Right lobe of liver (tissue), 6 donors: ENCODE measurements at regions not wholly inside any gene's neighbourhood (a gene's known extent, or its start where the extent isn't known, plus 50 kb on each side); places are given as distances from the start of the nearest gene placed in this dataset.

ENCODE experiments used
- ATAC-seq, 4 donors: fragments of 200-7000 bp; cut with Tn5 transposase; one replicate each; pipeline ENCODE4 v1.9.1; 2020; ENCODE audit warnings: mild to moderate bottlenecking in 4 of 4, moderate library complexity in 4 of 4
- DNase-seq, 3 donors: peaks; one replicate each; pipeline ENCODE4 v3.0.0-alpha.2; 2020
- H3K27ac ChIP-seq, 3 donors: fragments of 200-600 bp; one replicate each; pipeline ENCODE4 v1.8.0; 2022
- H3K27me3 ChIP-seq, 2 donors: fragments of 200-600 bp; one replicate each; pipeline ENCODE4 v1.8.0; 2022
- H3K36me3 ChIP-seq, 4 donors: fragments of 200-600 bp; sonication (generic) in 1 of 4; one replicate each; pipeline versions ENCODE4 v1.5.1 to v1.8.0; 2017 to 2022; ENCODE audit warnings: control low read depth in 1 of 4
- H3K4me1 ChIP-seq, 4 donors: fragments of 200-600 bp; sonication (generic) in 1 of 4; one replicate each; pipeline versions ENCODE4 v1.5.1 to v1.8.0; 2017 to 2022; ENCODE audit warnings: control low read depth in 1 of 4
- H3K4me3 ChIP-seq, 3 donors: fragments of 200-600 bp; one replicate each; pipeline ENCODE4 v1.8.0; 2022
- H3K9me3 ChIP-seq, 4 donors: fragments of 200-600 bp; sonication (generic) in 1 of 4; one replicate each; pipeline versions ENCODE4 v1.5.1 to v1.8.0; 2017 to 2022; ENCODE audit warnings: control low read depth in 1 of 4
- POLR2A ChIP-seq: fragments of 450-650 bp; IDR thresholded peaks from one replicate; pipeline ENCODE4 v1.6.1; 2017; ENCODE audit warnings: antibody characterized with exemption, mild to moderate bottlenecking
- WGBS: methylation state at CpG from one replicate; pipeline ENCODE4 v1.1.6; 2018; ENCODE audit warnings: low coverage, low lambda C conversion rate; ENCODE audit not compliant: insufficient coverage; ENCODE audit errors: missing lambda C conversion rate; 5-methylcytosine and 5-hydroxymethylcytosine counted together
- intact Hi-C, 2 donors: fragments of 100-400 bp; cut with DNase I; formaldehyde crosslinking; loops; one replicate each; pipeline versions ENCODE4 v1.11.2 to v1.14.1; 2022
- TF ChIP-seq, protein P1 (sequence below), 4 donors: fragments of 200-600 bp in 3 of 4; fragments of 450-650 bp in 1 of 4; IDR thresholded peaks; one replicate each; pipeline versions ENCODE4 v1.5.1 to v1.8.0; 2016 to 2022; ENCODE audit warnings: antibody characterized with exemption in 4 of 4, mild to moderate bottlenecking in 2 of 4
- donor health status: DM: no; HTN: yes; CAD: no.
- donor health status: DM: no; HTN: no; CAD: no.
- donor health status: DM: no; HTN: no; CAD: no.
- donor health status: DM: no; HTN: yes; CAD: no.
- donor health status: DM: no; HTN: yes; CAD: no.

DNA sequence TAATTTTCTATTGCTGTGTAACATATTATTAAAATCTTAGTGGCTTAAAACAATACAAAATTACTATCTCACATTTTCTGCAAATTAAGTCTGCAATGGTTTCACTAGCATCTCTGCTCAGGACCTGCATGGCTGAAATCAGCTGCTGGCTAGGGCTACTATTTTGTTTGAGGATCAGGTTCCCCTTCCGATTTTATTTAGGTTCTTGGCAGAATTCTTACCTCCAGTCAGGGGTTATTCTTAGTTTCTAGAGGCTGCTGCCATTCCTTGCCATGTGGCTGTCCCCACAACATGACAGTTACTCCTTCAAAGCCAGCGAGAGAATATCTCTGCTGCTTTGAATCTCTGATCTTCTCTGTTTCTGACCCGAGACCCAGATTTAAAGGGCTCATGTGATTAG, 424.5 kb upstream of the ANO5 start:
- TF ChIP-seq, protein P1, sequence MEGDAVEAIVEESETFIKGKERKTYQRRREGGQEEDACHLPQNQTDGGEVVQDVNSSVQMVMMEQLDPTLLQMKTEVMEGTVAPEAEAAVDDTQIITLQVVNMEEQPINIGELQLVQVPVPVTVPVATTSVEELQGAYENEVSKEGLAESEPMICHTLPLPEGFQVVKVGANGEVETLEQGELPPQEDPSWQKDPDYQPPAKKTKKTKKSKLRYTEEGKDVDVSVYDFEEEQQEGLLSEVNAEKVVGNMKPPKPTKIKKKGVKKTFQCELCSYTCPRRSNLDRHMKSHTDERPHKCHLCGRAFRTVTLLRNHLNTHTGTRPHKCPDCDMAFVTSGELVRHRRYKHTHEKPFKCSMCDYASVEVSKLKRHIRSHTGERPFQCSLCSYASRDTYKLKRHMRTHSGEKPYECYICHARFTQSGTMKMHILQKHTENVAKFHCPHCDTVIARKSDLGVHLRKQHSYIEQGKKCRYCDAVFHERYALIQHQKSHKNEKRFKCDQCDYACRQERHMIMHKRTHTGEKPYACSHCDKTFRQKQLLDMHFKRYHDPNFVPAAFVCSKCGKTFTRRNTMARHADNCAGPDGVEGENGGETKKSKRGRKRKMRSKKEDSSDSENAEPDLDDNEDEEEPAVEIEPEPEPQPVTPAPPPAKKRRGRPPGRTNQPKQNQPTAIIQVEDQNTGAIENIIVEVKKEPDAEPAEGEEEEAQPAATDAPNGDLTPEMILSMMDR (IDR thresholded peaks at IDR 0.05): no peak
- TF ChIP-seq POLR2A: no peak
- 49% methylated on average over 3 of the region's 3 CpGs for WGBS

DNA sequence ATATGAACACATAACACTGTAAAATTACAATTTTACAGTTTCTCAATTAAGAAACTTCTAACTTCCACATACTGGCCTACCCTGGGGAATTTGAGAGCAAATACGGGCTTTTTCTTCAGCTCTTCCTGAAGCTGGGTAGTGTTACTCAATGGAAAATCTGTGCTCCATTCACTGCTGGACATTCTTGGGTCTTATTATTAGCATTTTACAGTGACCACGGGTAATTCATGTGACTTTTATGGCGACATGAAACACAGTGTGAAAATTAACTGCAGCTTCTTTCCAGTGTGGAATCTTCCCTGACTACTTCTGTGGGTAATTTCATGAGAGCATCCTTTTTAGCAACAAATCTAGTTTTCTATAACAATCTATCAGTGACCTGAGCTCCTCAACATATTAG, 423.7 kb upstream of the ANO5 start:
- 53% methylated on average over 3 of the region's 3 CpGs for WGBS
- intact Hi-C loops: no loop called here
- ATAC-seq: no peak

More for the DNA sequence above, 424.5 kb upstream of the ANO5 start:
- ATAC-seq (no peak), DNase-seq (no peak)
- Histone ChIP-seq H3K27ac (no peak overlapping the region), H3K4me1 (no peaks in the 10 kb centered on the region), H3K4me3 (no peak overlapping the region), H3K36me3 (no peaks in the 10 kb centered on the region), H3K9me3 (no peaks in the 10 kb centered on the region), H3K27me3 (no peaks in the 10 kb centered on the region)
- intact Hi-C loops: no loop called here

DNA sequence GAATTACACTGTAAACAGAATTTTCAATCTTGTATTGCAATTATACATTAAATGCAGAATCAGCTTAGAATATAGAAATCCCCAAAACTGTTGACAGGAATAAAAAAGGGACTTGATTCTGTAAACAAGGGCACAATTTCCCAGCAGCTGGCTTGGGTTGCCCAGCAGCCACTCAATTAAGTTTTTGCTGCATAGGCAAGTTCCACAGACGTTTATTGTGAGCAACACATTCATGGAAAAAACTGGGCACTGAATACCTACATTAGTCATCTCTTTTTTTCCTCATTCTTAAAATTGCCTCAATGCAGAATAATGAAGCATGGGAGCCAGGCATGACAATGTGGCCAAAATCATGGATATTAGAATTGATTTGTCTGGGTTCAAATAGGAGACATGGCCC, 421.8 kb upstream of the ANO5 start:
- ATAC-seq (no peak), DNase-seq (no peak)
- no peaks in the 10 kb centered on the region for H3K36me3 ChIP-seq
- intact Hi-C loops: no loop called here
- 0% methylated on average over 1 of the region's 1 CpG for WGBS
- H3K27me3 ChIP-seq: no peaks in the 10 kb centered on the region
- no peak overlapping the region for H3K27ac ChIP-seq
- no peak overlapping the region for H3K4me3 ChIP-seq
- H3K9me3 ChIP-seq: no peaks in the 10 kb centered on the region
- H3K4me1 ChIP-seq: no peaks in the 10 kb centered on the region
- no peak for TF ChIP-seq POLR2A
- TF ChIP-seq, protein P1 (IDR thresholded peaks at IDR 0.05): no peak

More for the DNA sequence above, 423.7 kb upstream of the ANO5 start:
- Histone ChIP-seq H3K27me3 (no peaks in the 10 kb centered on the region), H3K9me3 (no peaks in the 10 kb centered on the region), H3K4me1 (no peaks in the 10 kb centered on the region), H3K27ac (no peak overlapping the region), H3K36me3 (no peaks in the 10 kb centered on the region), H3K4me3 (no peak overlapping the region)
- DNase-seq: no peak
- TF ChIP-seq, protein P1 (IDR thresholded peaks at IDR 0.05): no peak
- TF ChIP-seq POLR2A: no peak

DNA sequence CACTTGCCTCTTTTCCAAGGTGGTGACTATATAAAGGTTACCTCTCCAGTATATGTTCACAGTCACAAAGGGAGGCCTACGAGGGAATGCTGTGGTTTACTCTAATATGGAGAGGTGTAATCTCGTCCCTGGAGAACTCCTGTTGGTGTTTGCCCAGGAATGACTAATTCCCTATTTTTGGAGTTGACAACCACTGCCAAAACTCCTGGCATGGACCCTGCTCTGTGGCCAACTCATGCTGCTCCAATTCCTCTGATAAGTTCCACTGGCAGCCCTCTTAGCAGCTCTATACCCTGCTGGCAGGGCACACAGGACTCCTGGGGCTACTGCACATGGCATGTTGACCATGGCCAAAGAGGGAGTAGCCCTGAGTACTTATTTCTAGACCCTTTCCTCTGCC, 418.7 kb upstream of the ANO5 start:
- peak in 1 of 4 donors; percentile 56 for ATAC-seq
- no peaks in the 10 kb centered on the region for H3K36me3 ChIP-seq
- intact Hi-C loops: no loop called here
- H3K27me3 ChIP-seq: no peaks in the 10 kb centered on the region
- no peak overlapping the region for H3K27ac ChIP-seq
- DNase-seq: no peak
- WGBS: 18% methylated on average over 2 of the region's 2 CpGs
- H3K9me3 ChIP-seq: no peaks in the 10 kb centered on the region
- H3K4me3 ChIP-seq: no peak overlapping the region
- TF ChIP-seq POLR2A: no peak
- TF ChIP-seq, protein P1 (IDR thresholded peaks at IDR 0.05): no peak
- H3K4me1 ChIP-seq: no peaks in the 10 kb centered on the region

DNA sequence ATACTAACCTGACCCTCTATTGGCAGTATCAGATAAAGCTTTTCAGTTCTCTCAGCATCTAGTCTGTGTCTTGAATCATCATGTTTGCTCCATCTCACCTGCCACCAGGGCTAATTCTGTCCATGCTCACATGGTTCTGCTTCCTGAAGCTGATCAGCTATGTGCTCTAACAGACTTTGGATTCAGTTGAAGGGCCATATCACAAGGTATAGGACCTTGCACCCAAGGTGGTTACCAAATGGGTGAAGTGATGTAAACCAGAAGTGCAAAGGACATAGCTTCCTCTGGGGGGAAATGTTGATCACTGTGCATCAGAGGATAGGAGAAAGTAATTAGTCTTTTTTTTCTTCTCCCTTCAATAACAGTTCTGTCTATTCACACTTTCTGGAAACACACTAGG, 417.0 kb upstream of the ANO5 start:
- ATAC-seq (no peak), DNase-seq (no peak)
- no peak overlapping the region for H3K27ac ChIP-seq
- H3K36me3 ChIP-seq: no peaks in the 10 kb centered on the region
- H3K4me3 ChIP-seq: no peak overlapping the region
- TF ChIP-seq, protein P1 (IDR thresholded peaks at IDR 0.05): no peak
- TF ChIP-seq POLR2A: no peak
- H3K9me3 ChIP-seq: no peaks in the 10 kb centered on the region
- no peaks in the 10 kb centered on the region for H3K4me1 ChIP-seq
- H3K27me3 ChIP-seq: no peaks in the 10 kb centered on the region
- intact Hi-C loops: no loop called here
